Pancreas (tissue), 10 donors: ENCODE measurements at regions not wholly inside any gene's neighbourhood (a gene's known extent, or its start where the extent isn't known, plus 50 kb on each side); places are given as distances from the start of the nearest gene placed in this dataset.
"Not testable (repeated sequence)": the region's sequence is repeated elsewhere in the genome, so short reads cannot be mapped to it uniquely, and the experiment has no call there.

Experiments used
- ATAC-seq, 4 donors: fragments of 200-7000 bp; cut with Tn5 transposase; one replicate each; pipeline versions ENCODE4 v1.8.0 to v1.9.1; 2020; ENCODE audit warnings: mild to moderate bottlenecking in 4 of 4, moderate library complexity in 4 of 4
- DNase-seq, 6 donors: peaks; one replicate each; pipeline ENCODE4 v3.0.0-alpha.2; 2020
- FAIRE-seq: peaks from 2 replicates; lab custom pipeline; 2012; peaks lifted over from hg19 to GRCh38; lab: Jason Lieb, UNC
- H3K27ac ChIP-seq, 4 donors: fragments of 200-600 bp; sonication (generic); 1 replicate in 3 of 4; 2 replicates in 1 of 4; pipeline versions ENCODE4 v1.5.0 to v1.8.0; 2020
- H3K27me3 ChIP-seq, 4 donors: fragments of 200-600 bp; one replicate each; pipeline ENCODE4 v1.8.0; 2021
- H3K36me3 ChIP-seq, 3 donors: fragments of 200-600 bp; sonication (generic) in 1 of 3; one replicate each; pipeline versions ENCODE4 v1.5.0 to v1.8.0; 2020 to 2021
- H3K4me1 ChIP-seq, 3 donors: fragments of 200-600 bp; one replicate each; pipeline ENCODE4 v1.8.0; 2021
- H3K4me3 ChIP-seq, 4 donors: fragments of 200-600 bp; sonication (generic) in 2 of 4; one replicate each; pipeline versions ENCODE4 v1.5.0 to v1.8.0; 2020 to 2021
- H3K9me3 ChIP-seq, 4 donors: fragments of 200-600 bp; one replicate each; pipeline ENCODE4 v1.8.0; 2021
- WGBS, 2 donors: extraction: QIAGEN DNeasy Blood & Tissue Kit; methylation state at CpG; one replicate each; pipeline ENCODE4 v1.1.7; 2013; 5-methylcytosine and 5-hydroxymethylcytosine counted together
- intact Hi-C, 3 donors: fragments of 100-400 bp; cut with DNase I; formaldehyde crosslinking; loops; one replicate each; pipeline versions ENCODE4 v1.11.1 to v1.14.2; 2022
- TF ChIP-seq, protein P1 (sequence below), 4 donors: fragments of 200-600 bp; sonication (generic) in 3 of 4; IDR thresholded peaks; one replicate each; pipeline versions ENCODE4 v1.5.0 to v1.8.0; 2021; ENCODE audit warnings: antibody characterized with exemption in 4 of 4
- donor health status: healthy with polysubstance abuse.
- donor health status: DM: no; HTN: no; CAD: no; lungs with moderate emphysema.
- donor health status: DM: no; HTN: no; CAD: no.
- donor health status: control.
- donor health status: control.
- donor health status: Bipolar disorder and iron deficiency.
- donor health status: DM: yes; HTN: yes; CAD: no.
- donor health status: DM: no; HTN: no; CAD: no.
- donor health status: DM: no; HTN: no; CAD: no.
- donor health status: DM: yes; HTN: yes; CAD: no.

DNA sequence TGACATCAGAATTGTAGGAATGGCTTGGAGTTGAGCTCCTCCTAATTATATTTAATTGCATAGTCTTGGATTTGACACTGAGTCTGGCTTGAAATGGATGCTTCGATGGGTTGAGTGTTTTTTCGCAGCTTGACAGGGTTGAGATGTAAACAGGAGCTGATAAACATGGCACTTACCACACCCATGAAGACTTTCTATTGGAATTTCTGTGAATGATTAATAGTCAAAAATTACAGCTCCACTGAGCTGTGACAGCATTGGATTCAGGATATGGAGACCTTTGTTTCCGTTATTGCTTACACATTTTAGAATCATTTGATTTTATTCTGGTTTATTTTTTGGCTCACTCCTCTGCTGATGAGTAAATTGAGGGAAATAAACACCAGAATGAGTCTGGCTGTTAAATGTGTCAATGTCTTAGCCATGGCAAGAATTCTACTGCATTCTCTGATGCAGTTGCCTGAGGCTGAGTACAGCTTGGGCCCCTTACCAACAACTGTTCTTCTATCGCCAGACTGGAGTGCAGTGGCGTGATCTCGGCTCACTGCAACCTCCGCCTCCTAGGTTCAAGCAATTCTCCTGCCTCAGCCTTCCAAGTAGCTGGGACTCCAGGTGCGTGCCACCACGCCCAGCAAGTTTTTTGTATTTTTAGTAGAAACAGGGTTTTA, 128.1 kb upstream of the DOK5 start:
- WGBS, 2 donors: 74 to 75% methylated on average over 9 of the region's 9 CpGs
- Histone ChIP-seq H3K9me3 (no peaks in the 10 kb centered on the region), H3K27ac (no peak overlapping the region), H3K36me3 (no peaks in the 10 kb centered on the region), H3K4me3 (no peak overlapping the region), H3K4me1 (no peaks in the 10 kb centered on the region), H3K27me3 (no peaks in the 10 kb centered on the region)
- no peak for DNase-seq
- intact Hi-C loops: no loop called here
- FAIRE-seq: no peak
- TF ChIP-seq, protein P1, sequence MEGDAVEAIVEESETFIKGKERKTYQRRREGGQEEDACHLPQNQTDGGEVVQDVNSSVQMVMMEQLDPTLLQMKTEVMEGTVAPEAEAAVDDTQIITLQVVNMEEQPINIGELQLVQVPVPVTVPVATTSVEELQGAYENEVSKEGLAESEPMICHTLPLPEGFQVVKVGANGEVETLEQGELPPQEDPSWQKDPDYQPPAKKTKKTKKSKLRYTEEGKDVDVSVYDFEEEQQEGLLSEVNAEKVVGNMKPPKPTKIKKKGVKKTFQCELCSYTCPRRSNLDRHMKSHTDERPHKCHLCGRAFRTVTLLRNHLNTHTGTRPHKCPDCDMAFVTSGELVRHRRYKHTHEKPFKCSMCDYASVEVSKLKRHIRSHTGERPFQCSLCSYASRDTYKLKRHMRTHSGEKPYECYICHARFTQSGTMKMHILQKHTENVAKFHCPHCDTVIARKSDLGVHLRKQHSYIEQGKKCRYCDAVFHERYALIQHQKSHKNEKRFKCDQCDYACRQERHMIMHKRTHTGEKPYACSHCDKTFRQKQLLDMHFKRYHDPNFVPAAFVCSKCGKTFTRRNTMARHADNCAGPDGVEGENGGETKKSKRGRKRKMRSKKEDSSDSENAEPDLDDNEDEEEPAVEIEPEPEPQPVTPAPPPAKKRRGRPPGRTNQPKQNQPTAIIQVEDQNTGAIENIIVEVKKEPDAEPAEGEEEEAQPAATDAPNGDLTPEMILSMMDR (IDR thresholded peaks at IDR 0.05): no peak
- no peak for ATAC-seq

DNA sequence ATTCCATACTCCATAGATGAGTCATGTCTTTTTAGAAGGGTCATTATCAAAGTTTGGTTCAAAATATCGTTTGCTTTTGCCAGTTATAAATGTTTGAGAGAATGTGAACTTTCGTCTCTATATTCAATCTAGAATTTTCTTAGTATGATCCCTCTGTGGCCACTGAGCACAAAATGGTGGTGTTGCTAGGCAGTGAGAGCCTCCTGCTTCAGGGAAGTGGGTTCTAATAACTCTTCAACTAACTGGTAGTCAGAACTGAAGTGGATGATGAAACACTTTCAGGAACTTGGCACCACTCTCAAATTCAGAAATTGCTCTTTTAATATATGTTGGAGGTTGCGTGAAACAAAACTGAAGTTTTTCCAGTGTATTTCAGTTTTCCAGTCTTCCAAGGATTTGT, 125.0 kb upstream of the DOK5 start:
- Histone ChIP-seq H3K9me3 (no peaks in the 10 kb centered on the region), H3K27ac (no peak overlapping the region), H3K4me1 (no peaks in the 10 kb centered on the region), H3K27me3 (no peaks in the 10 kb centered on the region), H3K4me3 (no peak overlapping the region), H3K36me3 (no peaks in the 10 kb centered on the region)
- ATAC-seq: no peak
- DNase-seq: no peak
- 58 to 65% methylated on average over 3 of the region's 3 CpGs for WGBS, 2 donors
- FAIRE-seq: no peak
- TF ChIP-seq, protein P1 (IDR thresholded peaks at IDR 0.05): no peak
- intact Hi-C loops: no loop called here

DNA sequence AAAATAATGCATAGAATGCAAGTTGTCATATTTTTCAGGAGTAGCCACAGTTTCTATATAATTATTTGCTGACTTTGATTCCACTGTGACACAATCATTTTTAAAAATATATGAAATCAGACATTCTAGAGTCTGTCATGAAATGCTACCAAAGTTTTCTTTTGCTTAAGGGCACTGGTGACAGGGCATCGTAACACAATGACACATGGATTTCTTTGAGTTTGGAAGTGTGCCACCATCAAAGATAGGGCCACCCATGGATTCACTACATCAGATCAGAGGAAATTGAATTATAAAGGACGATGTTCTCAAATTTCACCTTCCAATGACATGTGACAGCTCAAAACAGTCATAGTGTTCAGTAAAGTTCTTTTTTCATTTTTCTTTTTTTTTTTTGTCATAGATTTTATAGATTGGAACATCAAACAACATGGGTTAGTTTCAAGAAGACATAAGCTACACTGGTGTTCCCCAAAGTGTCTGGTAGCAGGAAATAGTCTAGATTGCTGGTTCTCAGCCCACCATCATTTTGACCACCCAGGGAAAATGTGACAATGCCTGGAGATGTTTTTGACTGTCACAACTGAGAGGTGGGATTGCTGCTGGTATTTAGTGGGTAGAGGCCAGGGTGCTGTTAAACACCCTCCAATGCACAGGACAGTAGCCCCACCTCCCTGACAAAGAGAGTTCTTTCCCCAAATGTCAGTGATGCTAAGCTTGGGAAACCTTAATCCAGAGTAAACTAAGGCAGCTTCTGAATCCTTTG, 123.8 kb upstream of the DOK5 start:
- no peak overlapping the region for H3K27ac ChIP-seq
- no peaks in the 10 kb centered on the region for H3K4me1 ChIP-seq
- no peaks in the 10 kb centered on the region for H3K36me3 ChIP-seq
- TF ChIP-seq, protein P1 (IDR thresholded peaks at IDR 0.05): no peak
- H3K4me3 ChIP-seq: no peak overlapping the region
- no peaks in the 10 kb centered on the region for H3K9me3 ChIP-seq
- H3K27me3 ChIP-seq: no peaks in the 10 kb centered on the region
- ATAC-seq (no peak), DNase-seq (no peak), FAIRE-seq (no peak)
- 59 to 80% methylated on average over 2 of the region's 2 CpGs for WGBS, 2 donors
- intact Hi-C loops: no loop called here

DNA sequence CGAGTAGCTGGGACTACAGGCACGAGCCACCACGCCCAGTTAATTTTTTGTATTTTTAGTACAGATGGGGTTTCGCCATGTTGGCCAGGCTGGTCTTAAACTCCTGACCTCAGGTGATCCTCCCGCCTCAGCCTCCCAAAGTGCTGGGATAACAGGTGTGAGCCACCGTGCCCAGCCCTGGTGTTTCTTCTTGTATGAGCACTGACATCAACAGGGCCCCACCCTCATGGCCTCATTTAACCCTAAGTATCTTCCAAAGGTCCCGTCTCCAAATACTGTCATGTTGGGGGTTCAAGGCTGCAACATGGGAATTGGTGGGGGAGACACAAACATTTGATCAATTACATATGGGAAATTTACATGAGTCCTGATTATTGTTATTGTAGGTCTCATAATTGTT, 122.9 kb upstream of the DOK5 start:
- ATAC-seq, H3K9me3 ChIP-seq, DNase-seq, H3K27me3 ChIP-seq, H3K4me3 ChIP-seq, FAIRE-seq, H3K27ac ChIP-seq, H3K4me1 ChIP-seq, H3K36me3 ChIP-seq, intact Hi-C loops: not testable (repeated sequence)
- WGBS, 2 donors: 60 to 75% methylated on average over 7 of the region's 7 CpGs

DNA sequence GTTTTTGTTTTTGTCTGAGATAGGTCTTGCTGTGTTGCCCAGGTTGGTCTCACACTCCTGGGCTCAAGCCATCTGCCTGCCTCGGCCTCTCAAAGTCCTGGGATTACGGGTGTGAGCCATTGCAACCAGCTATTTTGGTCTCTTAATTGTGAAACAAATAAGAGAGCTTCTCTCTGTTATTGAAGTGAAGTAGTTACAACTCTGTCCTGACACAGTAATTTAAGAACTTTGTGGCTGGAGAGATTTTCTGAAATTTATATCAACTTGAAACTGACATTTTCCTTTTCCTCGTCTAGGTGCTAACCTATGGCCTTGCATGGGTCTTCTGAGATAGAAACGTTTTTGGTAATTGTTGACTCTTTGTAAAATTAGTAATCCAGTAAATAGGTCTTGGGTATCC, 122.1 kb upstream of the DOK5 start:
- WGBS, 2 donors: 53 to 70% methylated on average over 4 of the region's 4 CpGs
- intact Hi-C loops: no loop called here
- Histone ChIP-seq H3K27ac (no peak overlapping the region), H3K9me3 (no peaks in the 10 kb centered on the region), H3K4me1 (no peaks in the 10 kb centered on the region), H3K4me3 (no peak overlapping the region), H3K27me3 (no peaks in the 10 kb centered on the region), H3K36me3 (no peaks in the 10 kb centered on the region)
- ATAC-seq (no peak), FAIRE-seq (no peak), DNase-seq (no peak)
- TF ChIP-seq, protein P1 (IDR thresholded peaks at IDR 0.05): no peak
